GM19239 (cell line): ENCODE measurements at regions not wholly inside any gene's neighbourhood (a gene's known extent, or its start where the extent isn't known, plus 50 kb on each side); places are given as distances from the start of the nearest gene placed in this dataset.
"Not testable (repeated sequence)": the region's sequence is repeated elsewhere in the genome, so short reads cannot be mapped to it uniquely, and the experiment has no call there.

Source experiments
- DNase-seq: peaks from one replicate; pipeline ENCODE4 v3.0.0; 2011; ENCODE audit warnings: low spot score; ENCODE audit not compliant: insufficient read length
- FAIRE-seq: peaks from 2 replicates; lab custom pipeline; 2011; peaks lifted over from hg19 to GRCh38; lab: Jason Lieb, UNC

DNA sequence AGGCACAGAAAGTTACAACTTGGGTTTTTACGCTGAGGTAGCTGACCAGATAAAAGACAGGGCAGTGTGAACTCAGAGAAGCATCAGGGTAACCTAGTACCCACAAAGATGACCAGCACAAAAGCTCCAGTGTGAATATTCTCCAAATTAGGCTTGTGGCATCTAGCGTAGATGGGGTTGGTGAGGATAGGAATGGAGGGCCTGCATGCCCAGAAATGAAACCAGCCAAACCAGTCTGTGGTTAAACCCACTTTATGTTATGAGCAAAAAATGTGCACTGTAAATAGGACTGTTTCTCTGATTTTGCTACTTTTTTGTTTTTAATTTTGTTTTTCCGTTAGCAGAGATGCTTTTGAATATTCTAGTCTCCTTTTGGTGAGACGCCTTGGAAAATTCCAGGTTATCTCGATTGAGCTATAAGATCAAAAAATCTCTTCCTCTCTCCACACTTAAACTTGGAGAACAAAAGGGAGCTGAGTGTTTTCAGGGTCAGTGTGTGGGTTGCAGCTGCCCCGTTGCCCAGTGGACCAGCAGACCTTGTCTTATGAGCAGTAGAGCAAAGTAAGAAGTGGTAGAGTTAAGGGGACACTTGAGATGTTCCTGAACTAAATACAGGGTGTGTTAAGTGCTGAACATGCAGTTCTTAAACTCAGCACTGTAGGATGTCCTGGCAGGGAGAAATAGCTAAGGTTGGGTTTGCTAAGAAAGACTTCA lies 132.9 kb downstream of the C3orf38 start:
- no peak for DNase-seq
- no peak for FAIRE-seq

DNA sequence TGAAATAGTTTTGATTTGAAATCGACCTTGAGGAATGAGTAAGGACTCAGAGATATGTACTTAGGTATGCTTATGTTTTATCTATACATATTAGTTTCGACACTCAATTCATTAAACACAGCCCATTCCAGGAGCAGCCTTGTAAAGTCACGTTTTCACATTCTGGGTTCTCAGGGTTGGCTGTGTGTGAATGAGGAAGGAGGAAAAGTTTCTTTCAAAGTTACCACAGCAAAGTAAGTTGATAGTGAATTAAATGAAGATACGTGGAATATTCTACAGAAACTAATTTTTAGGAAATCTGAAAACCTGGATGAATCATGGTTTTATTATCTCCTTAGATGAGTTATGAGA lies 133.5 kb downstream of the C3orf38 start:
- DNase-seq (no peak), FAIRE-seq (no peak)

GRCh38 chr3:88291486-88291885 lies 141.7 kb downstream of the C3orf38 start:
- FAIRE-seq: no peak
- DNase-seq: no peak

DNA sequence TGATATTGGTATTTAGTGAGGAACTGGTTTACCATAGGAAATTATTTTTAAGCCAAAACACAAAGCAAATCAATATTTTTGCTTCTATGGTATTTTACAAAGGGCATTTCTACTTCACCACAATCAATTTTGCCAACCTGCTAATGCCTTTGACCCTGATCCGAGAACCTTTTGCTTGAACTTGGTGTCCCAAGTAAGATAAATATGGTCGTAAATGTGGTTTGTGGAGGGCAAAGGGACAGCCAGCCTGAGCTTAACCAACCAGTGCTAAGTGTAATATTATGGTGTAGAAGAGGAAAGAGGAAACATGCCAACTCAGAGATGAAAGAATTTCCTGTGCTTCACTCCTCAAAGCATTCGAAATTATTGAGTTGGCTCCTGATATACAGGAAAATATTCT lies 148.4 kb downstream of the C3orf38 start:
- no peak for DNase-seq
- FAIRE-seq: no peak

DNA sequence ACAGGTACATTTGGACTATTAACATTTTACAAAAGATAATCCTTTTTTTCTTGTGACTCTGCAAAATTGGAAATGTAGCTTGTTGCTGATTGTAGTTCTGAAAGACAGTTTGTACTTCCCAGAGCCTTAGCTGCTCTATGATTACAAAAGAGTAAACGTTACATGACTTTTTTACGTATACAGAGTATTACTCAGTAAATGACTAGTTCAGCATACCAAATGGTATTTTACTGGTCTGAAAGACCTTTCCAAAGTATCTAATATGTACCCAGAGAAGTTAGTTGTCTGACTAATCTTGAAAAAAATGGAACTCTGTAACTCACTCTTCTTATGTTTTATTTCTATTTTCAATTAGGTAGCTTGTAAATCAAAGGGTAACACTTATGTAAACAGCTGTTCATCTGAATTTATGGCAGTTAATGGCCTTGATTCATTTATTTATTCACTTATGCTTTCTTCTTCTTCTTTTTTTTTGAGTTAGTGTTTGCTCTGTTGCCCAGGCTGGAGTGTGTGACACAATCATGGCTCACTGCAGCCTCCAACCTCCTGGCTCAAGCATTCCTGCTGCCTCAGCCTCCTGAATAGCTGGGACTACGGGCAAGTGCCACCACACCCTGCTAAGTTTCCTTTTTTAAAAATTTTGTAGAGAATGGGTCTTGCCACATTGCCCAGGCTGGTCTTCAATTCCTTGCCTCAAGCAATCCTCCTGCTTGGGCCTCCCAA lies 151.7 kb downstream of the C3orf38 start:
- DNase-seq: no peak
- FAIRE-seq: no peak

DNA sequence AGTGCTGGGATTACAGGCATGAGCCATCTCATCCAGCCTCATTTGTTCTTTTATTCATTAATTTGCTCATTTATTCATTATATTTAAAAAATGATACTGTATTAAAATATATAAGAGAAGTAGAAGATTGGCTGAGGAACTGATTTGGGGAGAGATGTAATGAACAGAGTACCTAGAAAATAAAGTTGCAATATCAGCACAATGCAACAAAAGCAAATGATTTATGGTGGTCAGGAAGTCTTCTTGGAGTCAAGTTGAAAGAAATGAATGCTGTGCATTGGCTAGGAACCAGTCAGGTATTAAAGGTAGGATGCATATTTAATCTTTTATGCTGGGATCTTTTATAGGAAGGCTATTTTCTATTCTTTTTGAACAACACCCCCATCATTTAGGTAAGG lies 152.2 kb downstream of the C3orf38 start:
- DNase-seq: no peak
- FAIRE-seq: no peak

DNA sequence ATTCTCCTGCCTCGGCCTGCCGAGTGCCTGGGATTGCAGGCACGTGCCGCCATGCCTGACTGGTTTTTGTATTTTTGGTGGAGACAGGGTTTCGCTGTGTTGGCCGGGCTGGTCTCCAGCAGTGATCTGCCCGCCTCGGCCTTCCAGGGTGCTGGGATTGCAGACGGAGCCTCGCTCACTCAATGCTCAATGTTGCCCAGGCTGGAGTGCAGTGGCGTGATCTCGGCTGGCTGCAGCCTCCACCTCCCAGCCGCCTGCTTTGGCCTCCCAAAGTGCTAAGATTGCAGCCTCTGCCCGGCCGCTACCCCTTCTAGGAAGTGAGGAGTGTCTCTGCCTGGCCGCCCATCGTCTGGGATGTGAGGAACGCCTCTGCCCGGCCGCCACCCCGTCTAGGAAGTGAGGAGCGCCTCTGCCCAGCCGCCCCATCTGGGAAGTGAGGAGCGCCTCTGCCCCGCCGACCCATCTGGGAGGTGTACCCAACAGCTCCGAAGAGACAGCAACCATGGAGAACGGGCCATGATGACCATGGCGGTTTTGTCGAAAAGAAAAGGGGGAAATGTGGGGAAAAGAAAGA lies 153.7 kb downstream of the C3orf38 start:
- not testable (repeated sequence) for FAIRE-seq, DNase-seq

- DNase-seq (no peak), FAIRE-seq (no peak)
These were observed 157.9 kb downstream of the C3orf38 start for GRCh38 chr3:88307666-88308065.

DNA sequence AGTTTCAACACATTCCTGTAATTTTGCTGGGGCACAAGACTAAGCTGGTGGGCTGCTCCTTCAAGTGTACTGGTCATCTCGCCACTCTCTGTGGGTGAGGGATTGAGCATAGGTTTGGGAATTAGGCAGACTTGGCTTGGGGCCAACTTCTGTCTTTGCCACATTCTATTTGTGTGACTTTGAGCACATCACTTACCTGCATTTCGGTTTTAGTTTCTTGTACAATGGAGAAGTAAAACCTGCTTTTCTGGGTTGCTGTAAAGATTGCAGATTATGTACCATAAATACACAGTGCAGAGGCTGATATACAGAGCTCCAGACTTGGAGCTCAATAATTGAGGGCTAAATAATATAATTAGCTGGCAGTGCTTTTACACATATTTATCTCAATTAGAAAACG lies 162.1 kb downstream of the C3orf38 start:
- DNase-seq (no peak), FAIRE-seq (no peak)

GRCh38 chr3:88312256-88312655 lies 162.5 kb downstream of the C3orf38 start:
- no peak for DNase-seq
- no peak for FAIRE-seq

DNA sequence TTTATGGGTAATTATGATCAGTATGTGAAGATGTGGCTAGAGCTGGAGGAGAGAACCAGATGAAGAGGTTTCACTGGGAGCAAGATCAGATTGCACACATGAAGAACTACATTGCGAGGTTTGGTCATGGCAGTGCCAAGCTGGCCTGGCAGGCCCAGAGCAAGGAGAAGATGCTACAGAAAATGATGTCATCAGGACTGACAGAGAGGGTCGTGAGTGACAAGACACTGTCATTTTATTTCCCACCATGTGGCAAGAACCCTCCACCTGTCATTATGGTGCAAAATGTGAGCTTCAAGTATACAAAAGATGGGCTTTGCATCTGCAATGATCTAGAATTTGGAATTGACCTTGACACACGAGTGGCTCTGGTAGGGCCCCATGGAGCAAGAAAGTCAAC lies 168.3 kb downstream of the C3orf38 start:
- FAIRE-seq: no peak

DNA sequence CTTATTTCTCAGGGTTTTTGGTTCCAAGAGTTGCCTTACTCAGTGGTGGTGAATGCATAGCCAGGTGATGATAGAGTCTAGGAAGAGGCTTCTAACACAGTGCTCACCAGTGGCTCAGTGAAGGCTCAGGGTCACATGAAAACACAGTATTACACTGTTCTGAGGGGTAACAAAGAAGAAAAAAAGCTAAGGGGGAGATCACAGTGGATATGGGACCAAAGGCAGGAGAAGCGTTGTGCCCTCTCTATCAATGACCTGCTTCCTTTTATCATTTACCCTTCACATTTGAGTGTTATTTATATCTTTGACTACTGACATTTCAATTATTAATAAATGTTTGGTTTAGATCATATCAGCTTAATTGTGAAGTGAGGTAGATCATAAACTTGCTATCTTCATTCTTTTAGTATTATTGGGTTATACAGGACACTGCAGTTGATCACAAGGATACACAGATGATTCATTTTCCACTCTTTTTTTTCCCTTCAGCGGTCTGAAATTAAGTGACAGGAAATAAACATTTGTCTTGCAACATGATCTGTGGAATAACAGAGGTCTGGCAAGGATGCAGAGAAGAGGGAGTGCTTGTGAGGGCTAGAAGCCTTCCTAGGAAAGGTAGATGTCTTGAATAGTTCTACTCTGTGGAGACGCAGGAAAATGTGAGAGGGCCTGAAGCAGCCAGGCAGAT lies 171.7 kb downstream of the C3orf38 start:
- FAIRE-seq (no peak), DNase-seq (no peak)

More for the DNA sequence above, 168.3 kb downstream of the C3orf38 start:
- DNase-seq: no peak

- no peak for DNase-seq
- FAIRE-seq: no peak
These were observed 175.0 kb downstream of the C3orf38 start for GRCh38 chr3:88324788-88325187.

GRCh38 chr3:88334187-88334868 lies 184.6 kb downstream of the C3orf38 start:
- no peak for FAIRE-seq
- no peak for DNase-seq

DNA sequence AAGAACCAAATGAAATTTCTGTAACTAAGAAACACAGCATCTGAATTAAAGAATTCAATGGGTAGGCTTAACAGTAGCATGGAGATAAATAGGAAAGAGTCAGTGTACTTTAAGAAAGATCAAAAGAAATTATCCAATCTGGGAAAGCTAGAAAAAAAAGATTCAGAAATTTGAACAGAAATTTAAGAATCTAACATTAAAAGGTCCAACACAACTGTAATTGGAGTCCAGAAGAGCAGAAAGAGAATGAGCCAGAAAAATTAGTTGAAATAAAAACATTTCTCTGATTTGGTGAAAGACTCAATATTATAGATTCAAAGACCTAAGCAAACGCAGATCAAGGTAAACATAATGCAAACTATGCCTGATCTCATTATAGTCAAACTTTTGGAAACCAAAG lies 187.1 kb downstream of the C3orf38 start:
- DNase-seq (no peak), FAIRE-seq (no peak)

- DNase-seq (no peak), FAIRE-seq (no peak)
These were observed 193.5 kb downstream of the C3orf38 start for GRCh38 chr3:88343264-88343663.

- FAIRE-seq: no peak
- no peak for DNase-seq
These were observed 196.9 kb downstream of the C3orf38 start for GRCh38 chr3:88346643-88347042.

DNA sequence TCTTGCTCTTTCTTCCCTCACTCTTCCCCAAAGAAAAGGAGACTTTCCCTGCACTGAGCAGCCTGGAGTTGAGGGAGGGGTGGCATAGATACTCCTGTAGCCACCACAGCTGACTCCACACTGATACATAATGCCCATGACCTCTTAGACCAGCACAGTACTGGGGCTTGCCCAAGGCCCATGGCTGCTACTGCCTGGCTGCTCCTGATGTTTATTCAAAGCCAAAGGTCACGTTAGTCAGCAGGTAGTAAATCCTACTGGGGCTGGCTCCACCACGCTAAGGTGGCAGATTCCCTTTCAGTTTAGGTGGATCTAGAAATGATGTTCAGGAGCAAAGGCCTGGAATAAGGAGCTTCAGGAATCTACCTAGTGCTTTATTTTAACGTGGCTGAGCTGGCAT lies 212.7 kb downstream of the C3orf38 start:
- no peak for DNase-seq
- FAIRE-seq: no peak

DNA sequence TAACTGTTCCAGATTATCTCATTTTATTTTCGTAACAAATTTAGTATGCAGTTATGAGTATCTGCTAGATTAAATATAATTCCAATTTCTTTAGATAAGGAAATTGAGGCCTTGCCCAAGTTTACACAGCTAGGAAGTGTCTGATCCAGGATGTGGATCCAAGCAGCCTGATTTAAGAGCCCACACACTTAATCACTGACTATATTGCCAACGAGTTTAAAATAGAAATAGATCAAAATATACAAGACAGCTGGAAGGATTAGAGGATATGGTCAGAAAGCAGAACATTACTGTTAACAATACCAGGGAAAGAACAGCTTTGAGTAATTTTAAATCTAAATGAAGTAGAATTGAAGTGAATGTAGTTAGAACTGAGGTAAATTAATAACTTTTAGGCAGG lies 215.2 kb downstream of the C3orf38 start:
- DNase-seq: no peak
- no peak for FAIRE-seq

GRCh38 chr3:88369337-88369736 lies 219.6 kb downstream of the C3orf38 start:
- DNase-seq (no peak), FAIRE-seq (no peak)

DNA sequence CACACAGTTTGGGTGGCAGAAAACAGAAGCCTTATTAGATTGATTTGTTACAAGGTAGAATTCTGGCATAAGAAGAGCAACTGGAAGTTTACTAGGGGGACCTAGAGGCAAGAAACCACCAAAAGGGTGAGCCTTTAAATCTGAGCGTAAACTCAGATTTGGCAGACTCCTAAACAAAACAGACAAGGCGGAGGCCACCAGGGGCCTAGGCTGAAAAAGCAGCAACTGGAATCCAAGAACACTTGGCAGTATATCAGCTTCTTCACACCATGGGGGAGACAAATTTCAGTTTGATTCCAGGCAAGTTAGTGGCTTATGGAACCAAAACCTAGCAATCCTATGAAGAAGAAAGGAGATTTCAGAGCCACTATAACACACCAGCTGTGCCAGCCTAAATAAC lies 220.0 kb downstream of the C3orf38 start:
- DNase-seq (no peak), FAIRE-seq (no peak)
